Gastroesophageal sphincter (tissue), 4 donors: ENCODE measurements at regions not wholly inside any gene's neighbourhood (a gene's known extent, or its start where the extent isn't known, plus 50 kb on each side); places are given as distances from the start of the nearest gene placed in this dataset.

ENCODE experiments used
- ATAC-seq: fragments of 150-250 bp; one replicate; pipeline ENCODE4 v1.9.1; 2016; ENCODE audit warnings: mild to moderate bottlenecking, moderate library complexity
- H3K27ac ChIP-seq, 4 donors: fragments of 200-600 bp; sonication (generic) in 3 of 4; 1 replicate in 3 of 4; 2 replicates in 1 of 4; pipeline ENCODE4 v1.5.1; 2016 to 2019
- H3K27me3 ChIP-seq: fragments of 200-600 bp; sonication (generic); one replicate; pipeline ENCODE4 v1.5.1; 2019
- H3K36me3 ChIP-seq, 2 donors: fragments of 200-600 bp; sonication (generic); one replicate each; pipeline ENCODE4 v1.5.1; 2019; ENCODE audit warnings: control low read depth in 1 of 2
- H3K4me1 ChIP-seq, 3 donors: fragments of 200-600 bp; sonication (generic); 1 replicate in 2 of 3; 2 replicates in 1 of 3; pipeline ENCODE4 v1.5.1; 2016 to 2019; ENCODE audit warnings: control low read depth in 2 of 3
- H3K4me3 ChIP-seq, 2 donors: fragments of 200-600 bp; sonication (generic); one replicate each; pipeline ENCODE4 v1.5.1; 2019; ENCODE audit warnings: mild to moderate bottlenecking in 1 of 2, moderate library complexity in 1 of 2
- H3K9me3 ChIP-seq, 3 donors: fragments of 200-600 bp; sonication (generic); one replicate each; pipeline ENCODE4 v1.5.1; 2017 to 2019; ENCODE audit warnings: control low read depth in 2 of 3
- CTCF ChIP-seq, 4 experiments: fragments of 200-600 bp in 2 of 4; fragments of 450-650 bp in 2 of 4; sonication (generic) in 1 of 4; IDR thresholded peaks; one replicate each; pipeline ENCODE4 v1.5.1; 2017 to 2019; ENCODE audit warnings: antibody characterized with exemption in 4 of 4, mild to moderate bottlenecking in 2 of 4, moderate library complexity in 2 of 4
- EP300 ChIP-seq: sonication (generic); formaldehyde crosslinking; IDR thresholded peaks from one replicate; pipeline ENCODE4 v1.6.1; 2017; ENCODE audit warnings: antibody characterized with exemption, mild to moderate bottlenecking
- POLR2A ChIP-seq, 2 donors: fragments of 450-650 bp; IDR thresholded peaks; one replicate each; pipeline ENCODE4 v1.6.1; 2017; ENCODE audit warnings: antibody characterized with exemption in 2 of 2, mild to moderate bottlenecking in 2 of 2, moderate library complexity in 1 of 2
- POLR2AphosphoS5 ChIP-seq: sonication (generic); formaldehyde crosslinking; IDR thresholded peaks from one replicate; pipeline ENCODE4 v1.6.1; 2017; ENCODE audit warnings: antibody characterized with exemption
- WGBS, 2 donors: methylation state at CpG; one replicate each; pipeline ENCODE4 v1.1.5; 2018; ENCODE audit warnings: low coverage in 1 of 2; 5-methylcytosine and 5-hydroxymethylcytosine counted together

- TF ChIP-seq POLR2AphosphoS5 = no peak
- TF ChIP-seq POLR2A (IDR thresholded peaks at IDR 0.05) = no peak
- no peaks in the 10 kb centered on the region for H3K36me3 ChIP-seq
- ATAC-seq = no peak
- H3K4me1 ChIP-seq = no peaks in the 10 kb centered on the region
- WGBS, 2 donors = 76% methylated on average over 2 of the region's 2 CpGs; no CpG with 5 or more reads in 1 of the 2 donors
- no peaks in the 10 kb centered on the region for H3K27me3 ChIP-seq
- H3K27ac ChIP-seq = no peak overlapping the region
- H3K9me3 ChIP-seq = no peaks in the 10 kb centered on the region
- H3K4me3 ChIP-seq = no peak overlapping the region
Measured at GRCh38 chr7:123352973-123353372, 153.2 kb upstream of the SLC13A1 start.

- 75 to 87% methylated on average over 7 of the region's 7 CpGs for WGBS, 2 donors
- TF ChIP-seq POLR2A (IDR thresholded peaks at IDR 0.05) = no peak
- no peak for TF ChIP-seq POLR2AphosphoS5
- no peak for TF ChIP-seq EP300
- TF ChIP-seq CTCF (IDR thresholded peaks at IDR 0.05) = no peak
- no peak for ATAC-seq
- Histone ChIP-seq H3K4me1 (no peaks in the 10 kb centered on the region), H3K36me3 (no peaks in the 10 kb centered on the region), H3K27ac (no peak overlapping the region), H3K4me3 (no peak overlapping the region), H3K9me3 (no peaks in the 10 kb centered on the region), H3K27me3 (no peaks in the 10 kb centered on the region)
Measured at GRCh38 chr7:123351516-123352505, 152.0 kb upstream of the SLC13A1 start.

- no peak overlapping the region for H3K27ac ChIP-seq
- no peaks in the 10 kb centered on the region for H3K4me1 ChIP-seq
- no peaks in the 10 kb centered on the region for H3K36me3 ChIP-seq
- ATAC-seq = no peak
- H3K9me3 ChIP-seq = no peaks in the 10 kb centered on the region
- no peak overlapping the region for H3K4me3 ChIP-seq
- H3K27me3 ChIP-seq = no peaks in the 10 kb centered on the region
- TF ChIP-seq POLR2AphosphoS5 (no peak), EP300 (no peak), POLR2A (IDR thresholded peaks at IDR 0.05) (no peak), CTCF (IDR thresholded peaks at IDR 0.05) (no peak)
- WGBS, 2 donors = 81 to 90% methylated on average over 3 of the region's 3 CpGs
Measured at GRCh38 chr7:123351027-123351426, 151.3 kb upstream of the SLC13A1 start.

- 63 to 75% methylated on average over 1 of the region's 1 CpG for WGBS, 2 donors
- H3K27me3 ChIP-seq = no peaks in the 10 kb centered on the region
Measured at GRCh38 chr7:123348690-123349089, 148.9 kb upstream of the SLC13A1 start.

GRCh38 chr7:123346766-123347165, 147.0 kb upstream of the SLC13A1 start:
- ATAC-seq = no peak
- Histone ChIP-seq H3K9me3 (no peaks in the 10 kb centered on the region), H3K36me3 (no peaks in the 10 kb centered on the region), H3K4me1 (no peaks in the 10 kb centered on the region), H3K27me3 (no peaks in the 10 kb centered on the region), H3K27ac (no peak overlapping the region), H3K4me3 (no peak overlapping the region)
- TF ChIP-seq EP300 (no peak), POLR2AphosphoS5 (no peak), POLR2A (IDR thresholded peaks at IDR 0.05) (no peak), CTCF (IDR thresholded peaks at IDR 0.05) (no peak)

More at GRCh38 chr7:123348690-123349089, 148.9 kb upstream of the SLC13A1 start:
- ATAC-seq = no peak
- Histone ChIP-seq H3K27ac (no peak overlapping the region), H3K9me3 (no peaks in the 10 kb centered on the region), H3K4me1 (no peaks in the 10 kb centered on the region), H3K36me3 (no peaks in the 10 kb centered on the region), H3K4me3 (no peak overlapping the region)
- TF ChIP-seq POLR2A (IDR thresholded peaks at IDR 0.05) = no peak
- TF ChIP-seq POLR2AphosphoS5 = no peak
- no peak for TF ChIP-seq EP300
- TF ChIP-seq CTCF (IDR thresholded peaks at IDR 0.05) = no peak
